KMS-11 (cell line): ENCODE measurements at regions not wholly inside any gene's neighbourhood (a gene's known extent, or its start where the extent isn't known, plus 50 kb on each side); places are given as distances from the start of the nearest gene placed in this dataset.

ENCODE experiments used
- H2AFZ ChIP-seq: fragments of 200-600 bp; sonication (generic); 2 replicates; pipeline ENCODE4 v1.6.1; 2016; ENCODE audit warnings: antibody characterized with exemption, mixed run types, low read depth
- H3K27ac ChIP-seq: fragments of 200-600 bp; sonication (generic); 2 replicates; pipeline ENCODE4 v1.6.1; 2016; ENCODE audit warnings: mild to moderate bottlenecking, mixed run types
- H3K27me3 ChIP-seq: fragments of 200-600 bp; sonication (generic); 2 replicates; pipeline ENCODE4 v1.6.1; 2017; ENCODE audit warnings: mild to moderate bottlenecking, low read depth, mixed run types, moderate library complexity; ENCODE audit not compliant: insufficient read depth
- H3K36me3 ChIP-seq: fragments of 200-600 bp; sonication (generic); 2 replicates; pipeline ENCODE4 v1.6.1; 2017; ENCODE audit warnings: mild to moderate bottlenecking, mixed run types; ENCODE audit not compliant: insufficient read depth
- H3K4me1 ChIP-seq: fragments of 200-600 bp; sonication (generic); 2 replicates; pipeline ENCODE4 v1.6.1; 2016; ENCODE audit warnings: mild to moderate bottlenecking, low read depth, mixed run types; ENCODE audit not compliant: poor library complexity, severe bottlenecking
- H3K4me2 ChIP-seq: fragments of 200-600 bp; sonication (generic); 2 replicates; pipeline ENCODE4 v1.7.0; 2016; ENCODE audit warnings: mild to moderate bottlenecking, mixed run types
- H3K4me3 ChIP-seq: fragments of 200-600 bp; sonication (generic); IDR thresholded peaks from 2 replicates; pipeline ENCODE4 v1.6.1; 2017; ENCODE audit warnings: low read depth, low read length, mixed read lengths; ENCODE audit not compliant: insufficient read depth
- H3K79me2 ChIP-seq: fragments of 200-600 bp; sonication (generic); 2 replicates; pipeline ENCODE4 v1.6.1; 2016; ENCODE audit warnings: low read depth, mixed run types; ENCODE audit not compliant: insufficient read depth
- H3K9ac ChIP-seq: fragments of 200-600 bp; sonication (generic); 2 replicates; pipeline ENCODE4 v1.6.1; 2016; ENCODE audit warnings: mild to moderate bottlenecking, mixed run types
- H4K20me1 ChIP-seq: fragments of 200-600 bp; sonication (generic); 2 replicates; pipeline ENCODE4 v1.6.1; 2016; ENCODE audit warnings: mild to moderate bottlenecking, mixed run types; ENCODE audit not compliant: insufficient read depth
- TF ChIP-seq, protein P1 (sequence below): fragments of 200-600 bp; sonication (generic); conservative IDR thresholded peaks from 2 replicates; pipeline ENCODE4 v1.6.1; 2017; ENCODE audit warnings: low read depth, mild to moderate bottlenecking, antibody characterized with exemption, low read length, moderate library complexity, mixed read lengths

DNA sequence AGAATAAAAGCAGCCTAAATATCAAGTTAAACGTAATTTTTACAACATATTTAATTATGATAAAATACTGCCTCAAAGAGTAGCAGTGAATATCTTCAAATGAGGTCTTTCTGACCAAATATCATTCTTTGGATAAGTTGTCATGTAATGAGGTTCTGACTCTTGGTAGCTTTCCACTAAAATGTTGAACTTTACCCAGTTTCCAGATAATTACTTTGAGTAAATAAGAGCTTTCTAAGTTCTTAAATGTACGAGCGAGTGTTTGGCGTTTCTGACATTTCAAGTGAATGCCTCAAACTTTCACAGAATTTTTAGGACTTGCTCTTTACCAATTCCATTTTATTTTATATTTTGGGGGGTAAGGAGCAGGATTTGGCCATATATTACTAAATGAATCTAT, 1515.2 kb downstream of the FAM181B start:
- Histone ChIP-seq H3K36me3 (no peaks in the 10 kb centered on the region; the same call in 1 of the 2 replicates), H3K4me1 (no peaks in the 10 kb centered on the region), H3K27me3 (no peaks in the 10 kb centered on the region), H3K27ac (no peak overlapping the region), H3K4me3 (no peak overlapping the region), H3K4me2 (no peak overlapping the region), H3K9ac (no peak overlapping the region), H4K20me1 (no peaks in the 10 kb centered on the region), H3K79me2 (no peaks in the 10 kb centered on the region), H2AFZ (no peak overlapping the region)
- TF ChIP-seq, protein P1, sequence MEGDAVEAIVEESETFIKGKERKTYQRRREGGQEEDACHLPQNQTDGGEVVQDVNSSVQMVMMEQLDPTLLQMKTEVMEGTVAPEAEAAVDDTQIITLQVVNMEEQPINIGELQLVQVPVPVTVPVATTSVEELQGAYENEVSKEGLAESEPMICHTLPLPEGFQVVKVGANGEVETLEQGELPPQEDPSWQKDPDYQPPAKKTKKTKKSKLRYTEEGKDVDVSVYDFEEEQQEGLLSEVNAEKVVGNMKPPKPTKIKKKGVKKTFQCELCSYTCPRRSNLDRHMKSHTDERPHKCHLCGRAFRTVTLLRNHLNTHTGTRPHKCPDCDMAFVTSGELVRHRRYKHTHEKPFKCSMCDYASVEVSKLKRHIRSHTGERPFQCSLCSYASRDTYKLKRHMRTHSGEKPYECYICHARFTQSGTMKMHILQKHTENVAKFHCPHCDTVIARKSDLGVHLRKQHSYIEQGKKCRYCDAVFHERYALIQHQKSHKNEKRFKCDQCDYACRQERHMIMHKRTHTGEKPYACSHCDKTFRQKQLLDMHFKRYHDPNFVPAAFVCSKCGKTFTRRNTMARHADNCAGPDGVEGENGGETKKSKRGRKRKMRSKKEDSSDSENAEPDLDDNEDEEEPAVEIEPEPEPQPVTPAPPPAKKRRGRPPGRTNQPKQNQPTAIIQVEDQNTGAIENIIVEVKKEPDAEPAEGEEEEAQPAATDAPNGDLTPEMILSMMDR: no peak

DNA sequence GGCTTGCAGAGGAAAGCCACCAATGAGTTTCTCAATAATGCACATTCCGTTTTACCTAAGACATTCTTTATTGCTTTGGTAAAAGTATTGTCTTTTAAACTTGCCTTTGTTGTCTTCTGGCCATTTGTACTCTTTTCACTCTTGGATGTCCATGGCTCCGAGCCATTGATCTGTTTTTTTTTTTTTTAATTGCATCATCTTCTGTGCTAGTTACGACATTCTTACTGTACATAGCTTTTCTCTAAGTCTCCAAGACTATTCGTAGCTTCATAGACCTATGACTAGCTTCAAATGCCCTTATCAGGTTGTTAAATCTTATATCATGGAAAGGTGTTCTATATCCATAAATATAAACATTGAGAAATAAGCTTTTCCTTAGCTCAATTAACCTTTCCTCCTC, 1522.6 kb downstream of the FAM181B start:
- no peak overlapping the region for H3K27ac ChIP-seq
- H3K79me2 ChIP-seq: no peaks in the 10 kb centered on the region

DNA sequence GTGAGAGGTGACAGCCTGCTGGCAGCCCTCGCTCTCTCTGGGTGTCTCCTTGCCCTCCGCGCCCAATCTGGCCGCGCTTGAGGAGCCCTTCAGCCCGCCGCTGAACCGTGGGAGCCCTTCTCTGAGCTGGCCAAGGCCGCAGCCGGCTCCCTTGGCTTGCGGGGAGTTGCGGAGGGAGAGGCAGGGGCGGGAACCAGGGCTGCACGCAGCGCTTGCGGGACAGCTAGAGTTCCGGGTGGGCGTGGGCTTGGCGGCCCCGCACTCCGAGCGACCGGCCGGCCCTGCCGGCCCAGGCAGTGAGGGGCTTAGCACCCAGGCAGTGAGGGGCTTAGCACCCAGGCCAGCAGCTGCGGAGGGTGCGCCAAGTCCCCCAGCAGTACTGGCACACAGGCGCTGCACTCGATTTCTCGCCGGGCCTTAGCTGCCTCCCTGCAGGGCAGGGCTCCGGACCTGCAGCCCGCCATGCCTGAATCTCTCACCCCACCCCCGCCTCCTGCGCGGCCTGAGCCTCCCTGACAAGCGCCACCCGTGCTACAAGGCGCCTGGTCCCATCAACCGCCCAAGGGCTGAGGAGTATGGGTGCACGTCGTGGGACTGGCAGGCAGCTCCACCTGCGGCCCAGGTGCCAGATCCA, 1526.1 kb downstream of the FAM181B start:
- no peak overlapping the region for H3K27ac ChIP-seq
- TF ChIP-seq, protein P1: no peak
- no peaks in the 10 kb centered on the region for H3K4me1 ChIP-seq
- H3K27me3 ChIP-seq: no peaks in the 10 kb centered on the region
- H3K36me3 ChIP-seq: no peaks in the 10 kb centered on the region
- H4K20me1 ChIP-seq: no peaks in the 10 kb centered on the region
- no peak overlapping the region for H2AFZ ChIP-seq
- H3K4me2 ChIP-seq: no peak overlapping the region
- H3K79me2 ChIP-seq: no peaks in the 10 kb centered on the region
- H3K9ac ChIP-seq: no peak overlapping the region
- H3K4me3 ChIP-seq: no peak overlapping the region

More for the DNA sequence above, 1522.6 kb downstream of the FAM181B start:
- no peak overlapping the region for H2AFZ ChIP-seq
- no peaks in the 10 kb centered on the region for H3K36me3 ChIP-seq
- H4K20me1 ChIP-seq: no peaks in the 10 kb centered on the region
- no peak overlapping the region for H3K4me2 ChIP-seq
- TF ChIP-seq, protein P1: no peak
- no peaks in the 10 kb centered on the region for H3K27me3 ChIP-seq
- H3K4me1 ChIP-seq: no peaks in the 10 kb centered on the region
- no peak overlapping the region for H3K9ac ChIP-seq
- H3K4me3 ChIP-seq: no peak overlapping the region

DNA sequence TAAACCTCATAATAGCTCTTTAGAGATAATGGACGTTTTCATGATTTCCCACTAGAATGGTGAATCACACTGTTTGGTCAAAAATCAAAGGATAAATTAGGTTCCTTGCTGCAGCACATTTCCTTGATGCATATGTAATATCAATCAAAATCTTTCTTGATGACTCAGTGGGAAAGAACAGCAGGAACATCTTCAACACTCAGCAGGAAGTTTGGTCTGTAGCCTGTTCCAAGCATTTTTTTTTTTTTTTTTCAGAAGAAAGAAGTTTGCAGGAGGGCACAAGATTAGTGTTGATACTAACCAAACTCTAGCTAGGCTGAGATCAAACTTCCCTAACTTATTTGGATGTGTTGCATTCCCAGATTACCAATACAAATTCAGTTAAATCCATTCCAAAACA, 1529.8 kb downstream of the FAM181B start:
- H4K20me1 ChIP-seq: no peaks in the 10 kb centered on the region
- no peaks in the 10 kb centered on the region for H3K79me2 ChIP-seq
- H3K27ac ChIP-seq: no peak overlapping the region
- H3K9ac ChIP-seq: no peak overlapping the region
- H3K4me3 ChIP-seq: no peak overlapping the region
- no peaks in the 10 kb centered on the region for H3K4me1 ChIP-seq
- no peaks in the 10 kb centered on the region for H3K36me3 ChIP-seq
- no peak overlapping the region for H2AFZ ChIP-seq
- no peaks in the 10 kb centered on the region for H3K27me3 ChIP-seq
- TF ChIP-seq, protein P1: no peak
- H3K4me2 ChIP-seq: no peak overlapping the region
